Body of pancreas (tissue), 4 donors: ENCODE measurements at regions not wholly inside any gene's neighbourhood (a gene's known extent, or its start where the extent isn't known, plus 50 kb on each side); places are given as distances from the start of the nearest gene placed in this dataset.

ENCODE experiments used
- ATAC-seq: fragments of 150-250 bp; one replicate; pipeline ENCODE4 v1.9.1; 2016
- DNase-seq, 4 donors: peaks; one replicate each; pipeline ENCODE4 v3.0.0-alpha.2; 2019
- H3K27ac ChIP-seq, 4 donors: fragments of 200-600 bp; sonication (generic); 1 replicate in 3 of 4; 2 replicates in 1 of 4; pipeline versions ENCODE4 v1.5.1 to v1.6.1; 2016 to 2019; ENCODE audit warnings: mild to moderate bottlenecking in 1 of 4, mixed read lengths in 1 of 4, moderate library complexity in 1 of 4
- H3K27me3 ChIP-seq, 2 donors: fragments of 200-600 bp; sonication (generic); one replicate each; pipeline ENCODE4 v1.6.0; 2016; ENCODE audit warnings: mild to moderate bottlenecking in 1 of 2
- H3K36me3 ChIP-seq, 2 donors: fragments of 200-600 bp; sonication (generic); replicated peaks in 1 of 2; 2 replicates each; pipeline ENCODE4 v1.5.1; 2016; ENCODE audit warnings: low read depth in 2 of 2; ENCODE audit not compliant: insufficient read depth in 1 of 2
- H3K4me1 ChIP-seq: fragments of 200-600 bp; sonication (generic); one replicate; pipeline ENCODE4 v1.6.0; 2016
- H3K4me3 ChIP-seq, 2 donors: fragments of 200-600 bp; sonication (generic); 1 replicate in 1 of 2; 2 replicates in 1 of 2; pipeline ENCODE4 v1.5.1; 2016 to 2019
- H3K9me3 ChIP-seq, 3 donors: fragments of 200-600 bp; sonication (generic); 1 replicate in 2 of 3; 2 replicates in 1 of 3; pipeline ENCODE4 v1.5.1; 2016
- POLR2A ChIP-seq, 3 donors: fragments of 450-650 bp; IDR thresholded peaks; one replicate each; pipeline ENCODE4 v1.6.1; 2016; ENCODE audit warnings: antibody characterized with exemption in 3 of 3, mild to moderate bottlenecking in 2 of 3
- WGBS, 2 donors: methylation state at CpG; one replicate each; pipeline ENCODE4 v1.1.5; 2017; 5-methylcytosine and 5-hydroxymethylcytosine counted together
- intact Hi-C: fragments of 100-400 bp; cut with DNase I; formaldehyde crosslinking; loops from one replicate; pipeline ENCODE4 v1.15.1; 2023
- TF ChIP-seq, protein P1 (sequence below), 7 experiments: fragments of 450-650 bp in 4 of 7; fragments of 200-600 bp in 3 of 7; sonication (generic) in 3 of 7; IDR thresholded peaks; one replicate each; pipeline ENCODE4 v1.5.1; 2016 to 2019; ENCODE audit warnings: antibody characterized with exemption in 7 of 7

DNA sequence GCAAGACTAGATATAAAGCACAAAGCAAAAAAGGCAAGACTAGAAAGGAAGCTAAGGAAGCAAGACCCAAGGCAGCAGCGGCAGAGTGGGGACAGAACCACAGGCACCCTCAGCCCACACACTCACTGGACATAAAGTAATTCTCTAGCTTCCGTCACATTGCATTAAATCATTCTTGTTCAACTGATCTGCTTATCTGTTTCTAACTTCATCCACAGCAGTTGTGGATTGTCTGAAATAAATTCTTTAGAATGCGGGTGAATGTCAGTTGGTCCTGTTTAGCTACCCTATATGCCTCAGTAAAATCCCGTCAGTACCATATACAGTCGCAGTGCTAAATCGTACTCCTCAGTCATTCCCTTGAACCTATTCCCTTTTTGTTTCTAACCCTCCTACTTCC, 183.2 kb upstream of the SLC39A10 start:
- Histone ChIP-seq H3K4me1 (no peaks in the 10 kb centered on the region), H3K9me3 (no peaks in the 10 kb centered on the region), H3K27ac (no peak overlapping the region), H3K27me3 (no peaks in the 10 kb centered on the region), H3K36me3 (no peaks in the 10 kb centered on the region), H3K4me3 (no peak overlapping the region)
- intact Hi-C loops = no loop called here
- DNase-seq (no peak), ATAC-seq (no peak)
- 80 to 89% methylated on average over 6 of the region's 6 CpGs for WGBS, 2 donors
- TF ChIP-seq POLR2A (IDR thresholded peaks at IDR 0.05) = no peak
- TF ChIP-seq, protein P1, sequence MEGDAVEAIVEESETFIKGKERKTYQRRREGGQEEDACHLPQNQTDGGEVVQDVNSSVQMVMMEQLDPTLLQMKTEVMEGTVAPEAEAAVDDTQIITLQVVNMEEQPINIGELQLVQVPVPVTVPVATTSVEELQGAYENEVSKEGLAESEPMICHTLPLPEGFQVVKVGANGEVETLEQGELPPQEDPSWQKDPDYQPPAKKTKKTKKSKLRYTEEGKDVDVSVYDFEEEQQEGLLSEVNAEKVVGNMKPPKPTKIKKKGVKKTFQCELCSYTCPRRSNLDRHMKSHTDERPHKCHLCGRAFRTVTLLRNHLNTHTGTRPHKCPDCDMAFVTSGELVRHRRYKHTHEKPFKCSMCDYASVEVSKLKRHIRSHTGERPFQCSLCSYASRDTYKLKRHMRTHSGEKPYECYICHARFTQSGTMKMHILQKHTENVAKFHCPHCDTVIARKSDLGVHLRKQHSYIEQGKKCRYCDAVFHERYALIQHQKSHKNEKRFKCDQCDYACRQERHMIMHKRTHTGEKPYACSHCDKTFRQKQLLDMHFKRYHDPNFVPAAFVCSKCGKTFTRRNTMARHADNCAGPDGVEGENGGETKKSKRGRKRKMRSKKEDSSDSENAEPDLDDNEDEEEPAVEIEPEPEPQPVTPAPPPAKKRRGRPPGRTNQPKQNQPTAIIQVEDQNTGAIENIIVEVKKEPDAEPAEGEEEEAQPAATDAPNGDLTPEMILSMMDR (IDR thresholded peaks at IDR 0.05) = no peak

DNA sequence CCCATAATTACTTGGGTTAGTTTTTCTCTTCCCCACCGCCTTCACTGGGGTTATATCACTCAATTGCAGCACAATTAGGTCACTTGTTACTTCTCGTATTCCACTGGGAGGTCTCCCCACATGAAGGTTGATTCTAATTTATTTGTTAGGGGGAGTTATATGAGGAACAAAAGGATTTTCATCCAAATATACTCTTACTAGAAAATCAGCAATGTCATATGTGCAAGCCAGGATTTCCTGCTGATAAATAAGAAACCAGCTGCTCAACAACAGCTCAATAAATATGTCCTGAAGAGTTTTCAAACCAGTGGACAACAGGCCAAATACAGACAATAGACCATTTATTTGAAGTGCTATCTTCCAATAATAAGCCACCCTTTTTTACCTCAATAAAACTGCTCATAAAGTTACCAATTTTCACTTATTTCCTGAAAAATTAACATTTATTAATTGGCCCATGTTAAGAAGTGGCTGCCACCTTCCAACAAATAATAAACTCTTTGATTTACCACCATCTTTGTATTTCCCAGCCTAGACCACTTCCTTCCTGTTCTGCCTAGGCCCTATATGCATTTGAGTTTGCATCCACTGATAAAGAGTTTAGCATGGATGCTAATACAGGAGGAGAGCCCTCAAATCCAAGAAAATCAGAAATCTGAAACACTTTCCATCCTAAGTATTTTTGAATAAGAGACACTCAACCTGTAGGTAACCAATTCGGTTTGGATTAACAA, 184.4 kb upstream of the SLC39A10 start:
- no peak for TF ChIP-seq POLR2A (IDR thresholded peaks at IDR 0.05)
- TF ChIP-seq, protein P1 (IDR thresholded peaks at IDR 0.05) = no peak
- Histone ChIP-seq H3K4me3 (no peak overlapping the region), H3K27me3 (no peaks in the 10 kb centered on the region), H3K36me3 (no peaks in the 10 kb centered on the region), H3K9me3 (no peaks in the 10 kb centered on the region), H3K4me1 (no peaks in the 10 kb centered on the region), H3K27ac (no peak overlapping the region)
- ATAC-seq (no peak), DNase-seq (no peak)
- WGBS, 2 donors = 77 to 79% methylated on average over 3 of the region's 3 CpGs
- intact Hi-C loops = no loop called here

DNA sequence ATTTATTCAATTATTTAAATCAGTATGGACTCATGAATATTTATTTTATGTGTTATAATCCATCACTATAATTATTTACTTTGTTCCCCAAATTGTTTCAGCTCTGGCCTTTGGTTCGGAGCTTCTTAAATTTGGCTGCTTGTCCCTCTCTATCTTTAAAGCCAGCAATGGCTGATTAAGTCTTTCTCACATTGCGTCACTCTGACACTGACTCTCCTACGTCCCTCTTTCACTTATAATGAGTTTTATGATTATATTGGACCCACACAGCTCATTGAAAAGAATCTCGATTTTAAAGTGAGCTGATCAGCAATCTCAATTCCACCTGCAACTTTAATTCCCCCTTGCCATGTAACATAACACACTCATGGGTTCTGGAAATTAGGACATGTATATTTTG, 185.2 kb upstream of the SLC39A10 start:
- intact Hi-C loops = no loop called here
- no peak for ATAC-seq
- DNase-seq = no peak
- Histone ChIP-seq H3K27ac (no peak overlapping the region), H3K9me3 (no peaks in the 10 kb centered on the region), H3K36me3 (no peaks in the 10 kb centered on the region), H3K4me3 (no peak overlapping the region), H3K4me1 (no peaks in the 10 kb centered on the region), H3K27me3 (no peaks in the 10 kb centered on the region)
- 52 to 64% methylated on average over 4 of the region's 4 CpGs for WGBS, 2 donors
- TF ChIP-seq POLR2A (IDR thresholded peaks at IDR 0.05) = no peak
- TF ChIP-seq, protein P1 (IDR thresholded peaks at IDR 0.05) = no peak

DNA sequence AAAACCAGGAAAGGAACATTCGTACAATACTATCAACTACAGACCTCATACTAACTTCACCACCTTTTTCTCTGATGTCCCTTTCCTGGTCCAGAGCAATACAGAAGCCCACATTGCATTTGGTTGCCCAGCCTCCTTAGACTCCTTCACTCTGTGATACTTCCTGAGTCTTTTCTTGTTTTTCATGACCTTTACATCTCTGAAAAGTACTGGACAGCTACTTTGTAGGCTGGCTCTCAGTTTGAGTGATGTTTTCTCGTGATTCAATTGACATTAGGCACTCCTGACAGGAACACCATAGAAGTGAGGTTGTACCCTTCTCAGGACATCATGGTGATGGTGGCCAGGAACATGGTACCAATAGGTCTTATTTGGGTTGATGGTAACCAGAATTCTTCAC, 185.9 kb upstream of the SLC39A10 start:
- Histone ChIP-seq H3K4me1 (no peaks in the 10 kb centered on the region), H3K27me3 (no peaks in the 10 kb centered on the region), H3K4me3 (no peak overlapping the region), H3K9me3 (peaks cover 0 to 2% (median 0%) of the 10 kb centered on the region in 3 donors), H3K36me3 (no peaks in the 10 kb centered on the region), H3K27ac (no peak overlapping the region)
- ATAC-seq (no peak), DNase-seq (no peak)
- intact Hi-C loops = no loop called here
- 43 to 56% methylated on average over 2 of the region's 2 CpGs for WGBS, 2 donors
- TF ChIP-seq, protein P1 (IDR thresholded peaks at IDR 0.05) = no peak
- TF ChIP-seq POLR2A (IDR thresholded peaks at IDR 0.05) = no peak

DNA sequence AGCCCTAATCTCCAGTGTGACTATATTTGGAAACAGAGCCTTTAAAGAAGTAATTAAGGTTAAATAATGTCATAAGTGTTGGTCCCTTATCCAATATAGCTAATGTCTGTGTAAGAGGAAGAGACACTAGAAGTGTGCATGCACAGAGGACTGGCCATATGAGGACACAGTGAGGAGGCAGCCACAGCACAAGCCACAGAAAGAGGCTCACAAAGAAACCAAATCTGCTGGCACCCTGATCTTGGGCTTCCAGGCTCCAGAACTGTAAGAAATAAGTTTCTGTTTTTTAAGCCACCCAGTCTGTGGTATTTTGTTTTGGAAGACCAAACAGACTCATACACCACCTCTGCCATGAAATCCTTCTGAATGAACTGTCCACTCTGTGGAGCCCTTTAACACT, 186.4 kb upstream of the SLC39A10 start:
- intact Hi-C loops = no loop called here
- Histone ChIP-seq H3K4me1 (no peaks in the 10 kb centered on the region), H3K9me3 (peaks cover 0 to 2% (median 0%) of the 10 kb centered on the region in 3 donors), H3K4me3 (no peak overlapping the region), H3K36me3 (no peaks in the 10 kb centered on the region), H3K27me3 (no peaks in the 10 kb centered on the region), H3K27ac (no peak overlapping the region)
- ATAC-seq (no peak), DNase-seq (no peak)
- TF ChIP-seq, protein P1 (IDR thresholded peaks at IDR 0.05) = no peak
- TF ChIP-seq POLR2A (IDR thresholded peaks at IDR 0.05) = no peak
